Mammary epithelial cell (primary cell): ENCODE measurements at regions not wholly inside any gene's neighbourhood (a gene's known extent, or its start where the extent isn't known, plus 50 kb on each side); places are given as distances from the start of the nearest gene placed in this dataset.

ENCODE experiments used
- CTCF ChIP-seq, 2 donors: IDR thresholded peaks in 1 of 2; conservative IDR thresholded peaks in 1 of 2; 2 replicates each; pipeline ENCODE4 v1.5.1; 2011 to 2012; ENCODE audit warnings: inconsistent platforms in 2 of 2, low read length in 2 of 2, mild to moderate bottlenecking in 2 of 2, control low read depth in 1 of 2, low read depth in 1 of 2; ENCODE audit not compliant: insufficient read depth in 1 of 2; ENCODE audit errors: extremely low read depth in 1 of 2
- EZH2 ChIP-seq: IDR thresholded peaks from 2 replicates; pipeline ENCODE4 v1.6.1; 2012; ENCODE audit warnings: low read length, inconsistent platforms, borderline replicate concordance

DNA sequence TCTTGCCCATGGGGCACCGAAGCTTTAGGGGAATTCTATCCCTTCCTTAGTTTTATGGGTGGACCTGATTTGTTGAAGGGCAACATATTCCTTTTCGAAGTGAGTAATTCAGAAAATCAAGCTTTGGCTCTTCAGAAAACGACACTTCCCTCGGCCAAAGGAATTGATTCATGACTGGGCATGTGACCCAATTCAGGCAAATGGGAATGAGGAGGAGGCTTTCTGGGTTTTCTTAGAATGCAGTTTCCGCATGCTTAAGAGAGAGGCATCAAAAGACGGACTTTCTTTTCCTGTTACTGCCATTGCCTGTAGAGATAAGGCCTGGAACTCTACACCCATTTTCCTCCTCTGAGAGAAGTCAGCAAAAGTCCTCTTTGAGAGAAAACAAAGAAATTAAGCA is 179.5 kb downstream of the RFPL4B start:
- TF ChIP-seq CTCF (conservative IDR thresholded peaks at IDR 0.05 in 1 of 2, IDR thresholded peaks at IDR 0.05 in 1 of 2; ENCODE audit: extremely low read depth in 1 of 2, insufficient read depth in 1 of 2, low read depth in 1 of 2, low read length in 2 of 2) (no peak), EZH2 (no peak)
